ENCODE measurements at regions not wholly inside any gene's neighbourhood (a gene's known extent, or its start where the extent isn't known, plus 50 kb on each side); places are given as distances from the start of the nearest gene placed in this dataset.

- H3K4me3 Mint-ChIP-seq (ENCODE audit: unreplicated experiment): no peak overlapping the region
- H3K9me3 Mint-ChIP-seq (ENCODE audit: unreplicated experiment): no peaks in the 10 kb centered on the region
- H3K4me1 Mint-ChIP-seq (ENCODE audit: unreplicated experiment): peaks cover 7% of the 10 kb centered on the region
- no peak for DNase-seq (ENCODE audit: low spot score)
- H3K27me3 Mint-ChIP-seq (ENCODE audit: unreplicated experiment): peaks cover 3% of the 10 kb centered on the region
- TF ChIP-seq CTCF (IDR thresholded peaks at IDR 0.05; ENCODE audit: unreplicated experiment): no peak
- H3K36me3 Mint-ChIP-seq (ENCODE audit: low read depth, unreplicated experiment): peaks cover 3% of the 10 kb centered on the region
- H3K27ac Mint-ChIP-seq (ENCODE audit: unreplicated experiment): no peak overlapping the region
Observed at GRCh38 chr3:57009802-57010201, 50.7 kb upstream of the SPATA12 start.

DNA sequence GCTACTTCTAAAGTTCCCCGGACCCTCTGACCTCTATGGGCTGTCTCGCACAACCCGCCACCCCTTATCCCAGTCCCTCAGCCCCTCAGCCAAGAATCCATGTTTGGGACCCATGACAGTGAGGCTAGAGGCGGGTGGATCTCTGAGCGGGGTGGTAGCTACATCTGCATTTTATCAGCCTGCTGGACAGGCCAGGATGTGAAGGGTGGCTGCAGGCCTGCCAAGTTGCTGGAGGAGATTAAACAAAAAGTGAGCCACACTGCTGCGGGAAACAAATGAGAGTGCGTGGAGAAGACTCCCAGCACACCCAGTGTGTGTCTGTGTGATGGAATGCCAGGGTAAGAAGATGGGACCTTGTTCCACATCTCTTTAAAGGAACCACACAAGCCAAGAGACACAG lies 51.1 kb upstream of the SPATA12 start:
- TF ChIP-seq CTCF (IDR thresholded peaks at IDR 0.05; ENCODE audit: unreplicated experiment): no peak
- H3K9me3 Mint-ChIP-seq (ENCODE audit: unreplicated experiment): no peaks in the 10 kb centered on the region
- H3K4me3 Mint-ChIP-seq (ENCODE audit: unreplicated experiment): no peak overlapping the region
- no peak for DNase-seq (ENCODE audit: low spot score)
- peaks cover 3% of the 10 kb centered on the region for H3K27me3 Mint-ChIP-seq (ENCODE audit: unreplicated experiment)
- H3K27ac Mint-ChIP-seq (ENCODE audit: unreplicated experiment): no peak overlapping the region
- H3K4me1 Mint-ChIP-seq (ENCODE audit: unreplicated experiment): peaks cover 9% of the 10 kb centered on the region
- peaks cover 3% of the 10 kb centered on the region for H3K36me3 Mint-ChIP-seq (ENCODE audit: low read depth, unreplicated experiment)

- no peak for TF ChIP-seq CTCF (IDR thresholded peaks at IDR 0.05; ENCODE audit: unreplicated experiment)
- H3K4me3 Mint-ChIP-seq (ENCODE audit: unreplicated experiment): no peak overlapping the region
- no peaks in the 10 kb centered on the region for H3K36me3 Mint-ChIP-seq (ENCODE audit: low read depth, unreplicated experiment)
- H3K27ac Mint-ChIP-seq (ENCODE audit: unreplicated experiment): no peak overlapping the region
- no peak for DNase-seq (ENCODE audit: low spot score)
- H3K4me1 Mint-ChIP-seq (ENCODE audit: unreplicated experiment): peaks cover 14% of the 10 kb centered on the region
- H3K9me3 Mint-ChIP-seq (ENCODE audit: unreplicated experiment): no peaks in the 10 kb centered on the region
- H3K27me3 Mint-ChIP-seq (ENCODE audit: unreplicated experiment): peaks cover 1% of the 10 kb centered on the region
Observed at GRCh38 chr3:57007521-57008460, 52.7 kb upstream of the SPATA12 start.

DNA sequence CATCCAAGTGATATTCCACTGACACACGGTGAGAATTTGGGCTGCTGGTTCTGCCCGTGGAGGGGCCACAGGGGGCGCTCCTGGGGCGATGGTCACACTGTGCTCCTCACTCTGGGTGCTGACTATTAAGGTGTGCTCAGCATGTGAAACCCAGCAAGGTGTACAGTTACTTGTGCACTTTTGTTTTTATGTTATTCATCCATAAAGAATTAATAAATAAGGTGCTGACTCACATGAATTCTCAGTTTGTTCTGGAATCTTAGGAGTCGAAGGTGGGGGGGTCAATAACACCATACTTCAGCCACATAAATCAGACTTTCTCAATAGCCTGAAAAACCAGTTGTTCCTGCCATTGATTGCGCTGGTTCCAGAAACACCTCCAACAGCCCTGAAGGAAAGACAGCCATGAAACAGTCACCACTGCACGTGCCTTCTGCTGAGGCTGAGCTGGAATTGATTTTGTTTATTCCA lies 53.5 kb upstream of the SPATA12 start:
- peak; percentile 30 for DNase-seq (ENCODE audit: low spot score)
- Mint-ChIP-seq H3K4me1 (ENCODE audit: unreplicated experiment) (peaks cover 14% of the 10 kb centered on the region), H3K27me3 (ENCODE audit: unreplicated experiment) (peaks cover 1% of the 10 kb centered on the region), H3K4me3 (ENCODE audit: unreplicated experiment) (no peak overlapping the region), H3K9me3 (ENCODE audit: unreplicated experiment) (no peaks in the 10 kb centered on the region), H3K27ac (ENCODE audit: unreplicated experiment) (no peak overlapping the region), H3K36me3 (ENCODE audit: low read depth, unreplicated experiment) (no peaks in the 10 kb centered on the region)
- peak; percentile 12 for TF ChIP-seq CTCF (IDR thresholded peaks at IDR 0.05; ENCODE audit: unreplicated experiment)

DNA sequence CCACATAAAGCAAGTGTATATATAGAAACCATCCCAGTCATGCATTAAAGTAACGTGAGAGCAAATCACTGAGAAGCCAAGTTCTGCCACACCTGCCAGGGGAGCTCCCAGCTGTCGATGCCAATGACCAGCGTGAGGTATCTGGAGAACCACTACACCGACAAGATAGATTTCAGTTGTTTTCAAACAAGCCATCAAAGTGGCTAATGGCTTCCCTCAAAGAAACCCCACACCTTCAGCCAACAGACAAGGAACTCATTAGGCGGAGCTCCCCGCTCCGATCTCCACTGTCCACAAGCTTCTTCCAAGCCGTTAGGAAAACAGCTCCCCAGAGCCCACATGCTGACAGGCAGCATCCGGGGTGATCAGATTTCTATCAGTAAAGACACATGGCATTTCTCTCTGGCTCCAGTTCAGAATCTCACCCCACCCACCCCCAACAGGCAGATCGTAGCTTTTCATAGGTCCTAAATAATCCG lies 54.2 kb upstream of the SPATA12 start:
- Mint-ChIP-seq H3K4me3 (ENCODE audit: unreplicated experiment) (no peak overlapping the region), H3K9me3 (ENCODE audit: unreplicated experiment) (no peaks in the 10 kb centered on the region), H3K27ac (ENCODE audit: unreplicated experiment) (no peak overlapping the region), H3K4me1 (ENCODE audit: unreplicated experiment) (peaks cover 14% of the 10 kb centered on the region), H3K36me3 (ENCODE audit: low read depth, unreplicated experiment) (no peaks in the 10 kb centered on the region), H3K27me3 (ENCODE audit: unreplicated experiment) (peaks cover 1% of the 10 kb centered on the region)
- DNase-seq (ENCODE audit: low spot score): no peak
- no peak for TF ChIP-seq CTCF (IDR thresholded peaks at IDR 0.05; ENCODE audit: unreplicated experiment)
